ENCODE measurements at regions not wholly inside any gene's neighbourhood (a gene's known extent, or its start where the extent isn't known, plus 50 kb on each side); places are given as distances from the start of the nearest gene placed in this dataset.

- TF ChIP-seq MAX (IDR thresholded peaks at IDR 0.05; ENCODE audit: low read depth, low read length) (no peak), CTCF (IDR thresholded peaks at IDR 0.05; ENCODE audit: low read depth, low read length) (no peak), MYC (IDR thresholded peaks at IDR 0.05; ENCODE audit: low read depth, low read length) (no peak)
- no peak for DNase-seq (ENCODE audit: low read depth)
- no peak overlapping the region for H3K4me3 ChIP-seq (ENCODE audit: low read depth, low read length)
Observed at GRCh38 chr6:139920776-139921100, 546.3 kb upstream of the CITED2 start.

GRCh38 chr6:139920027-139920775 lies 545.8 kb upstream of the CITED2 start:
- no peak for TF ChIP-seq MAX (IDR thresholded peaks at IDR 0.05; ENCODE audit: low read depth, low read length)
- TF ChIP-seq POLR2A (IDR thresholded peaks at IDR 0.05; ENCODE audit: extremely low read depth, insufficient read length) = no peak
- no peak for TF ChIP-seq MYC (IDR thresholded peaks at IDR 0.05; ENCODE audit: low read depth, low read length)
- TF ChIP-seq CTCF (IDR thresholded peaks at IDR 0.05; ENCODE audit: low read depth, low read length) = no peak
- peak; percentile 72 for DNase-seq (ENCODE audit: low read depth)
- H3K4me3 ChIP-seq (ENCODE audit: low read depth, low read length) = peak overlapping the region; percentile 44

DNA sequence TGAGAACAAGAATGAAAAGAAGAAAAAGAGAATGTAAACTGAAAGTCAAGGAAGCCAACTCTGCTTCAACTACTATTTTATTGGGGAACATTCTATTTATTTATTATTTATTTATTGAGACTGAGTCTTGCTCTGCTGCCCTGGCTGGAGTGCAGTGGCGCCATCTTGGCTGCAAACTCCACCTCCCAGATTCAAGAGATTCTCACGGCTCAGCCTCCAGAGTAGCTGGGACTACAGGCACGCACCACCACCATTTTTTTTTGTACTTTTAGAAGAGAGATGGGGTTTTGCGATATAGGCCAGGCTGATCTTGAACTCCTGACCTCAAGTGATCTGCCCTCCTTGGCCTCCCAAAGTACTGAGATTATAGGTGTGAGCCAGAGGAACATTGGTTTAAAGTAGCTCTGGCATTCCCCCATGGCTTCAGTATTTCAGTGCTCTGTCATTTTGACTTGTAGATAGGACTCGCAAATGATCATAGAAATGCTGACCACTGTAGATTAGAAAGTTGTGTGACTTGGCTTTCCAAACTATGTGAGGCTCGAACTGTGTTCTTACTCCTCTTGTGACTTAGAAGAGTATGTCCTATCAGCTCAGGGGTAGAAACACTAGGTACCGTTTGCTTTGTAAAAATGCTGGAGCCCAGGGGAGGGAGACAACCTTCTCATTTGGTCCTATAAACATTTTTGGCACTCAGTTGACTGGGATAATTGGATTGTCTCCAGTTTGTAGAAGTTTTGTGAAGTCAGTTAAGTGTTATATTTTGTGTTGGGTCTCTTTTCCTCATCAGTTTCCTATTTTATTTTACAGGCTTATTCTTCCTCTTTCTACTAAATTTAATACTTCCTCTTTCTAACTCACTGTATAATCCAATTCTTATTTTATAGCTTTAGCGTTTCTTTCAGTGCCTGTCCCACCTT lies 544.9 kb upstream of the CITED2 start:
- peak; percentile 56 for DNase-seq (ENCODE audit: low read depth)
- H3K4me3 ChIP-seq (ENCODE audit: low read depth, low read length) = peak overlapping the region; percentile 44
- TF ChIP-seq MAX (IDR thresholded peaks at IDR 0.05; ENCODE audit: low read depth, low read length) (no peak), CTCF (IDR thresholded peaks at IDR 0.05; ENCODE audit: low read depth, low read length) (no peak), POLR2A (IDR thresholded peaks at IDR 0.05; ENCODE audit: extremely low read depth, insufficient read length) (no peak), MYC (IDR thresholded peaks at IDR 0.05; ENCODE audit: low read depth, low read length) (no peak)

DNA sequence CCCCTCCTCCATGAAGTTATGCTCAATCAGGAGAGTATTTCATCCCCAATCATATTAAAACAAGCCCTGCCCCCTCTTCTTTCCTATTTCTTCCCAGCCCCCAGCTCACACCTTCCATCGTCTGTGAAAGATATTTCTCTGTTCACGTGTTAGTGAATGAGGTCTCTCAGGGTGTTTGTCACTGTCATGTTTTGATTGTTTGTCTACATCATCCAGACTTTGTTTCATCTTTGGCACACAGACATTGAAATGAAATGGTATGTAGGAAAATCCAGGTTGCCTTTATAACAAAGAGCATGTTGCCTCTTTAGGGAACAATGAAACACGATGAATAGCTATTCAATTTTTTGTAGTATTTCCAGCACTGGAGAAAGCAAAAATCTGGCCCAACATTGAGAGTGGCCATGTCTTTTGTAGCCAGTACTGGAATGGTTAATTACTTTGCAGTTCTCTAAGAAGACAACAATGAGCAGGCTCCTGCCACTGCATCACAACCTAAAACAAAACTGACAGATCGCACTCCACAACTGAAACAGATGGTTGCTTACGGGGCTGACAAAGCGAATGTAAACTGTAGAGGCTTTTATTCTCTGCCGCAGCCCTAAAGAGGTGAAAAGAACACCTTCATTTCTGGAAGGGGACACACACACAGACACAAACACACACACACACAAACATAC lies 543.6 kb upstream of the CITED2 start:
- TF ChIP-seq POLR2A (IDR thresholded peaks at IDR 0.05; ENCODE audit: extremely low read depth, insufficient read length) = no peak
- H3K4me3 ChIP-seq (ENCODE audit: low read depth, low read length) = no peak overlapping the region
- DNase-seq (ENCODE audit: low read depth) = no peak

DNA sequence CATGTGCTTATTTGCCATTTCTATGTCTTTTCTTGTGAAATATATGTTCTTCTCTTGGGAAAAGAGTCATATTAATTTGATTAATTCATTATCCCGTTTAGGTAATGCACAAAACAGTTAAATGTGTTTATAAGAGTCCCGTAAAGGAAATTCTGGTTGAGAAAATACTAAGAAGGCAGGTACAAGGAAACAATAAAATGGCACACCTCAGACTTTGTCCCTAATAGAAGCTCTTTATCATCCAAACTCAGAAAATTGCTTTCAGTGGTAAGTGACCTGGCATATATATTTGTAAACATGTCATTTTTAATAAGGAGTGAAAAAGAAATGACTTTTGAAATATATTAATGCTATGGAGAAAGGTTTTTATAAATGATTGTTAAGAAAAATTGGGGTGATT lies 540.5 kb upstream of the CITED2 start:
- no peak for DNase-seq (ENCODE audit: low read depth)
- TF ChIP-seq MYC (IDR thresholded peaks at IDR 0.05; ENCODE audit: low read depth, low read length) (no peak), MAX (IDR thresholded peaks at IDR 0.05; ENCODE audit: low read depth, low read length) (no peak), CTCF (IDR thresholded peaks at IDR 0.05; ENCODE audit: low read depth, low read length) (no peak), POLR2A (IDR thresholded peaks at IDR 0.05; ENCODE audit: extremely low read depth, insufficient read length) (no peak)
- no peak overlapping the region for H3K4me3 ChIP-seq (ENCODE audit: low read depth, low read length)
